Femur (tissue), 1 donor: ENCODE measurements at regions not wholly inside any gene's neighbourhood (a gene's known extent, or its start where the extent isn't known, plus 50 kb on each side); places are given as distances from the start of the nearest gene placed in this dataset.

Experiments
- DNase-seq: peaks from one replicate; pipeline ENCODE4 v3.0.0-alpha.2; 2017

DNA sequence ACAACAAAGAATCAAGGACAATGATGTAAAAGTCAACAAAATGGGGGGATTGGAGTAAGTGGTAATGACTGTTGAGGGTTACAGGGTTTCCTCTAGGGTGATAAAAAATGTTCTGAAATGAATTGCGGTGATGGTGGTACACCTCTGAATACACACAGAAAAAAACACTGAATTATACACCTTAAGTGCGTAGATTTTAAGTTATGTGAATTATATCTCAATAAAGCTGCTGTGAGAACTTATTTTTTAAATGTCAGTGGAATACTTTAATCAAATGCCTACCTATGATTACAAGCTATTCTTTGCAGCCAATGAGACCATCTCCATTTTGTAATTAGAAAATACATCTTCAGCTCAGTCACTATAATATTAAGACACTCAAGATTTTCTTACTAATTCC, 53.5 kb downstream of the ZNF608 start:
- no peak for DNase-seq

- DNase-seq = no peak
These were observed 54.1 kb downstream of the ZNF608 start for GRCh38 chr5:124692324-124692723.

GRCh38 chr5:124689653-124690052, 56.8 kb downstream of the ZNF608 start:
- no peak for DNase-seq

- no peak for DNase-seq
These were observed 60.0 kb downstream of the ZNF608 start for GRCh38 chr5:124686239-124687004.

- no peak for DNase-seq
These were observed 61.0 kb downstream of the ZNF608 start for GRCh38 chr5:124685404-124685930.

DNA sequence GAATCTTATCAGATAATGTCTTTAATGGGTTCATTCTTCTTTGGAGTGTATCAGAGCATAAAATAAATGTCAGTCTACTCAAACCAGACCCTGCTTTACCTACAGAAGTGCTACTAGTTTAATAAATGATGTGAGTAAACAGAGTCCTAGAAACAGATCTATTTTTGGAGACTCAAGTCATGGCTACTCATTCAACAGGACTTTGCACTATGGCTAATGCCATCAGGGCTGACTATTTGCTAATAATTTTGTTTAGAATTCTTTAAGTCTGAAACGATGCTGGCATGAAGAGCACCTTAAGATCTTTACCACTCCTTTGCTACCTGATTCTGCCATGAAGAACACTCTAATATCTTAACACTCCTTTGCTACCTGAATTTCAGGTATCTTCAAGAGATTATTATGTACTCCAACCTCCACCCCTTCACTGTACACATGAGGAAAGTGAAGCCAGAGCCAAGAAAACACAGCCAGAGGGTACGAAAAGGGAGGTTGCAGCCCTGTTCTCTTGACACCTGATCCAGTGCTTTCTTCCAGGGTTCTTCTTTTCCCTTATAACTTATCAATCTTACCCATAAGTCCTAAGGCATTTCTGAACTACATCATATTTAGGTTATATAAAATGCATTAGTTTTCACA, 62.4 kb downstream of the ZNF608 start:
- no peak for DNase-seq

DNA sequence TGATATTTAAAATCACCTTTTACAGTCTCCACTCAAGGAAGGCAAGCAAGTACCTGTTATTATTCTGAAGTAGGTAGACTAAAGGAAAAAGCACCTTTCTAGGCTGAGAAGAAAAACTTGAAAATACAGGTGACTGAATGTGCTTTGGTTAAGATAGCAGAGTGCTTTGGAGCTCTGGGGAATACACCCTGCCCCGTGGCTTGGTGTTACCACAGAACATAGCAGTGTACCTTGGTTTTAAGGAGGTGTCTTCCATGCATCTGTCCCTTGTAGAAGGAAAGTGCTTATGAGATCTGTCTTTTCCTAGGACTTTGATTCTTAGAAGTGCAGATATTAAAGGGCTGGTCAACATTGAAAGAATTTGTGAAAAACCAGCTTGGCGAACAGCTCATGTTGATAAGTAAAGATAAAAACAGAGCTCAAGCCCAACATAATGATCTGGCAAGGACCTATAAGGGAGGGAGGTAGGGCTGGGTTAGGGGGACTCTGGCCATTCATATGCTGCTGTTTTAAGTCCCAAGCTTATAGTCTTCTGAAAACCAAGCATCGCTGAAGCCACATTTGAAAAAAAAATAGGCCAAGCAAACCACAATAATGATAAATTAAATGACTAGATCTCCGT, 66.8 kb downstream of the ZNF608 start:
- no peak for DNase-seq

DNA sequence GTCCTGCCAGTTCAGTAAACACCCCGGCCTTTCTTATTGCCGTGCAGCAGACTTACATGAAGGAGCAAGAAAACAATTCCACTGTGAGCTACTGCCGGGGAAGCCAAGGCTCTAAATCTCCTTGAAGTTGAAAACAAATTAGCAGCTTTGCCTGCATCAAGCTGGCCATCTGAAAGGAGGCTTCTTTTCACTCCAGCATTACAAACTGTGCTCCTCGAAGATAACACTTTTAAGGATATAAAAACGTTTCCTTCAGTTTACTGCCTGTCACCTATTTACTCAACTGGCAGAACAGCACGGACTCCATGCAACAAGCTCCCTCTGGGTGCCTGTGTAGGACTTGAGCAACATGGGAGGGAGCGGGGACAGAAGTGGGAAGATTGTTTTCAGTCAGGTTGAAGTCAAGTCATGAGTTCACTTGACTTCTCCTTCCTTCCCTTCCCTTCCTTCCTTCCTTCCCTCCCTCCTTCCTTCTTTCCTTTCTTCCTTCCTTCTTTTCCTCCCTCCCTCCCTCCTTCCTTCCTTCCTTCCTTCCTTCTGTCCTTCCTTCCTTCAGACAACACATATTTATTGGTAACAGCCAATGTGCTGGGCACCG, 67.4 kb downstream of the ZNF608 start:
- no peak for DNase-seq

GRCh38 chr5:124678468-124678867, 68.0 kb downstream of the ZNF608 start:
- DNase-seq = no peak

- peak; percentile 88 for DNase-seq
These were observed 68.8 kb downstream of the ZNF608 start for GRCh38 chr5:124677374-124678351.

- DNase-seq = no peak
These were observed 70.2 kb downstream of the ZNF608 start for GRCh38 chr5:124675931-124676846.

DNA sequence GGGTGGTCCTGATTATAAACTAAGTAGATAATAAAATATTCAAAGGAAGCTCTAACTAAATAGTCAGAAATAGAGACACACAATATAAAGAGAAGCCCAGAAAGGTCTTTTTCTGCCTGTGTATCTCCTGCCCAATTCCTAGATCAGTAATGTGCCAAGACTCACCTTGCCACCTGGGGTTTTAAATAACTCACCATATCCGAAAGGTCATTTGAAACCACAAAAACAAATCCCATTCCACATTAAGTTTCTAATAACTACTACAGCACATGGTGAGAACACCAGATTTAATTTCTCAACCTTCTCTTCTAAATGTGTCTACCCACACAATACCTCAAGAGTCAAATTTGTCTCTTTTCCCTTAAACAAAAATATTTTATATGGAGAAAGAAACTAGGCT, 75.2 kb downstream of the ZNF608 start:
- DNase-seq = no peak

GRCh38 chr5:124670722-124671184, 75.7 kb downstream of the ZNF608 start:
- DNase-seq = no peak

DNA sequence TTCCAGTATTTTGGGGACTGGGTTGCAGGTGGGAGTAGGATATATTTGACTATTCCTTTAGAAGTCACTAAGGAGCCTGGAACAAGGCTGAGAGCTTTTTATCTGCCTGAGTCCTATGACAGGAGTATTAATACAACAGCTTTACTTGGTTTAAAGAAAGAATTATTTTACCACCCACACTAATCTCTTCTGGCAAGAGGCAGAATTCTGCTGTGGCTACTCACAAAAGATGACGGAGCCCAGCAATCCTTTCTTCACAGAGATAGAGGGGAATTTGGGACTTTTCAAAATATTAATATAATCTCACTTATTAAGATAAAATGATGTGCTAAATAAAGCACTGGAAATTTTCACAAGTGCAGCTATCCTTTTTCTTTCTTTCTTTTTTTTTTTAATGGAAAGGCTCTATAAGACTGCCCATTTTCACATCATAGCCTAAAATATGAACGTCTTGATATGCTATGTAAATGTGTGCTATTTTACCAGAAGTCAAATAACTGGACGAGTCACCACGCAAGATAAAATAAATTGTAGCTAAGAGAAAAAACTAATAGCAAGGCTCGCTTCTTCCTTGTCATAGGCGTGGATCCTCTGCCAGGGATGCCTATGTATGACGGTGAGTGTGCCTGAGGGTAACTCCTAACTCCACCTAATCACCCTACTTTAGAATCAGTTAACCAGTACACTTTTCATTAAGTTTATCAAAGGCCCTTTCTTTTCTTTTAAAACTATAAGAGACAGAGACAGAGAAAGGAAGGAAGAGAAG, 76.3 kb downstream of the ZNF608 start:
- DNase-seq = no peak

- no peak for DNase-seq
These were observed 77.2 kb downstream of the ZNF608 start for GRCh38 chr5:124669300-124669648.

DNA sequence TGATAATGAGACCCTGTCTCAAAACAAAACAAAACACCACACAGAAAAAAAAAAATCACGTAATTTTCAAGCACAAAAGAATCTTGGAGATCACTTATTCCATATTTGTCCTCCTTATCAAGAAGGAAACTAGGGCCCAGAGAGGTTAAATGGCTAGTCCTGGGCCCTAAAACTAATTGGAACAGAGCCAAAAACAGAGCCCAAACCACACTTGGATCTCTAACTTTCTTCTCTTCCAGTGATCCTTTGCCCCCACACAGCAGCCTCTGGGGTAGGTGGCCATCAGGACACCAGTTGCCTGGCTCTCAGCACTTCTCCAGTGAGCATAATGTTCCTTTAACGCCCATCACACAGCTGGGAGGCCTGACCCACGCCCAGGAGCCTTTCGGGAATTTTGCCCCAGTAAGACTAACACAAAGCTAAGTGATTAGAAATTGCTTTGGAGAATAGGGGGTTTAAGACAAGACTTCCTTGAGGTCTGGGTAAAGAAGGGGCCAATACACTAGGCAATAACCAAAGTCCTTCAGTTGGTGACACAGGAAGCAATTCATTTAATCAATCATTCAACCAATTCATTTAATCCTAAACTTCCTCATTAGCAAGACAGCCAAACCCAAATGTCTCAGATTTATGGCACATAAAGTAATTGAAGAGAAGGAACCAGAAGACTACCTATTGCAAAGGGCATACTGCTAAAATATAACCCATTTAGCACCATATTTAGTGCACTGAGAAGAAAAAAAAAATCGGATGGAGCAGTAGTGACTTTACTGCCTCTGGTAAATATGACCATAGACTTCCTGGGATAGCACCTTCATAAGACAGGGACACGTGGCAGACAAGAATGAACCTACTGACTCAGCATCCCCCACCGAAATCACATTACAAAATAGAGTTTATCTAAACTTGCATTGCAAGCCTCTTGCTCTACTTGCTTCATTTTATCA, 77.8 kb downstream of the ZNF608 start:
- DNase-seq = no peak

DNA sequence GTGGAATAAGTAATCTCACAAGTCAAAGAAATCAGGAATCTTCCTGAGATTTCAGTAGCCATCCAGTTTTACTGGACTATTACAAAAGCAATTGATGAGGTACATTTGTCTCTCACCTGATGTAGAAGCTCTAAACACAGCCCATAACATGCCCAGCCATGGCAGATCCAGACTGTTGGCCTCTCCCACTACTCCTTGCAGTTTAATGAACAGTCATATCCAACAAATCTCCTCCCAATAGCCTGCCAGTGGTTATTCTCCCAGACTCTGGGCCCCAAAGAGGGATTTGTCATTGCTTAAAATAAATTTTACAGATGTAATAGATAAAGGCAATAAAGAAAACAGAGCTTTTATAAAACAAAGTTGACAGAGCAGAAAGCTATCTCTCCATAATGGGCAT, 80.8 kb downstream of the ZNF608 start:
- DNase-seq = no peak

DNA sequence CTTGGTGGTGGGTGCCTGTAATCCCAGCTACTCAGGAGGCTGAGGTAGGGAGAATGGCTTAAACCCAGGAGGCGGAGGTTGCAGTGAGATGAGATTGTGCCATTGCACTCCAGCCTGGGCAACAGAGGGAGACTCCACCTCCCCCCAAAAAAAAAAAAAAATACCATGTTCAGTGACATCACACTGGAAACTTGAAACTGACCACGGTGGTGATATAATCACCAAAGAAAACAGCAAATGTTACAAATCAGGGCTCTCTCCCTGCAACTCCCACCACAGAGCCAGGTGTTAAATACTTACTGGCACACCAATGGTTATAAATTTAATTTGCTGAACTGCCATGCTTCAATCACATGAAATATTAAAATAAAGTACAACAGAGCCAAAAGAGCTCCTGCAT, 81.4 kb downstream of the ZNF608 start:
- DNase-seq = no peak

GRCh38 chr5:124664287-124664686, 82.2 kb downstream of the ZNF608 start:
- no peak for DNase-seq
